ENCODE measurements at regions not wholly inside any gene's neighbourhood (a gene's known extent, or its start where the extent isn't known, plus 50 kb on each side); places are given as distances from the start of the nearest gene placed in this dataset.

GRCh38 chr9:26426551-26427131 lies 466.0 kb downstream of the CAAP1 start:
- FAIRE-seq = no peak
- no peak for DNase-seq (ENCODE audit: low spot score in 2 of 2)

GRCh38 chr9:26418480-26418879 lies 474.1 kb downstream of the CAAP1 start:
- no peak for DNase-seq (ENCODE audit: low spot score in 2 of 2)
- FAIRE-seq = no peak

GRCh38 chr9:26415528-26415927 lies 477.1 kb downstream of the CAAP1 start:
- FAIRE-seq = no peak
- no peak for DNase-seq (ENCODE audit: low spot score in 2 of 2)

GRCh38 chr9:26413611-26414010 lies 479.0 kb downstream of the CAAP1 start:
- DNase-seq (ENCODE audit: low spot score in 2 of 2) = no peak

GRCh38 chr9:26412446-26412845 lies 480.2 kb downstream of the CAAP1 start:
- FAIRE-seq (no peak), DNase-seq (ENCODE audit: low spot score in 2 of 2) (no peak)

More at GRCh38 chr9:26413611-26414010, 479.0 kb downstream of the CAAP1 start:
- no peak for FAIRE-seq

GRCh38 chr9:26406676-26407075 lies 485.9 kb downstream of the CAAP1 start:
- FAIRE-seq = no peak
- no peak for DNase-seq (ENCODE audit: low spot score in 2 of 2)

GRCh38 chr9:26399556-26399955 lies 493.0 kb downstream of the CAAP1 start:
- no peak for DNase-seq (ENCODE audit: low spot score in 2 of 2)
- FAIRE-seq = no peak

- DNase-seq (ENCODE audit: low spot score in 2 of 2) (no peak), FAIRE-seq (no peak)
Measured at GRCh38 chr9:26394025-26394424, 498.6 kb downstream of the CAAP1 start.

GRCh38 chr9:26392639-26393038 lies 500.0 kb downstream of the CAAP1 start:
- no peak for DNase-seq (ENCODE audit: low spot score in 2 of 2)
- no peak for FAIRE-seq

- FAIRE-seq (no peak), DNase-seq (ENCODE audit: low spot score in 2 of 2) (no peak)
Measured at GRCh38 chr9:26391036-26391435, 501.6 kb downstream of the CAAP1 start.

GRCh38 chr9:26375448-26375847 lies 517.2 kb downstream of the CAAP1 start:
- DNase-seq (ENCODE audit: low spot score in 2 of 2) = no peak
- FAIRE-seq = no peak

- FAIRE-seq = no peak
Measured at GRCh38 chr9:26373616-26374015, 519.0 kb downstream of the CAAP1 start.

GRCh38 chr9:26371236-26371635 lies 521.4 kb downstream of the CAAP1 start:
- FAIRE-seq (no peak), DNase-seq (ENCODE audit: low spot score in 2 of 2) (no peak)

More at GRCh38 chr9:26373616-26374015, 519.0 kb downstream of the CAAP1 start:
- no peak for DNase-seq (ENCODE audit: low spot score in 2 of 2)

GRCh38 chr9:26369093-26369492 lies 523.5 kb downstream of the CAAP1 start:
- FAIRE-seq (no peak), DNase-seq (ENCODE audit: low spot score in 2 of 2) (no peak)

- FAIRE-seq (no peak), DNase-seq (ENCODE audit: low spot score in 2 of 2) (no peak)
Measured at GRCh38 chr9:26368241-26368640, 524.4 kb downstream of the CAAP1 start.

- FAIRE-seq = no peak
- no peak for DNase-seq (ENCODE audit: low spot score in 2 of 2)
Measured at GRCh38 chr9:26361010-26361409, 531.6 kb downstream of the CAAP1 start.

- no peak for DNase-seq (ENCODE audit: low spot score in 2 of 2)
- no peak for FAIRE-seq
Measured at GRCh38 chr9:26358836-26359235, 533.8 kb downstream of the CAAP1 start.

GRCh38 chr9:26357803-26358344 lies 534.7 kb downstream of the CAAP1 start:
- DNase-seq (ENCODE audit: low spot score in 2 of 2) (peak; percentile 2 to 3), FAIRE-seq (no peak)

- FAIRE-seq = no peak
- no peak for DNase-seq (ENCODE audit: low spot score in 2 of 2)
Measured at GRCh38 chr9:26356491-26356890, 536.1 kb downstream of the CAAP1 start.

GRCh38 chr9:26346942-26347477 lies 545.6 kb downstream of the CAAP1 start:
- DNase-seq (ENCODE audit: low spot score in 2 of 2) = no peak
- no peak for FAIRE-seq

GRCh38 chr9:26341545-26341944 lies 551.1 kb downstream of the CAAP1 start:
- DNase-seq (ENCODE audit: low spot score in 2 of 2) (no peak), FAIRE-seq (no peak)

GRCh38 chr9:26339796-26340195 lies 552.8 kb downstream of the CAAP1 start:
- no peak for DNase-seq (ENCODE audit: low spot score in 2 of 2)
- FAIRE-seq = no peak

Measured in frontal cortex (tissue), 3 donors.